ENCODE measurements at regions not wholly inside any gene's neighbourhood (a gene's known extent, or its start where the extent isn't known, plus 50 kb on each side); places are given as distances from the start of the nearest gene placed in this dataset.
"Not testable (repeated sequence)": the region's sequence is repeated elsewhere in the genome, so short reads cannot be mapped to it uniquely, and the experiment has no call there.

GRCh38 chr17:33564146-33564545 is 271.1 kb upstream of the ASIC2 start:
- DNase-seq (ENCODE audit: low spot score): no peak

- no peak for DNase-seq (ENCODE audit: low spot score)
Measured at GRCh38 chr17:33567223-33567622, 274.1 kb upstream of the ASIC2 start.

GRCh38 chr17:33572615-33573014 is 279.5 kb upstream of the ASIC2 start:
- DNase-seq (ENCODE audit: low spot score): no peak

GRCh38 chr17:33574942-33575445 is 281.9 kb upstream of the ASIC2 start:
- no peak for DNase-seq (ENCODE audit: low spot score)

GRCh38 chr17:33579740-33580139 is 286.6 kb upstream of the ASIC2 start:
- DNase-seq (ENCODE audit: low spot score): not testable (repeated sequence)

- DNase-seq (ENCODE audit: low spot score): no peak
Measured at GRCh38 chr17:33580215-33580614, 287.1 kb upstream of the ASIC2 start.

- DNase-seq (ENCODE audit: low spot score): no peak
Measured at GRCh38 chr17:33582661-33583060, 289.6 kb upstream of the ASIC2 start.

- no peak for DNase-seq (ENCODE audit: low spot score)
Measured at GRCh38 chr17:33583518-33584417, 290.7 kb upstream of the ASIC2 start.

GRCh38 chr17:33593991-33594390 is 300.9 kb upstream of the ASIC2 start:
- no peak for DNase-seq (ENCODE audit: low spot score)

GRCh38 chr17:33595828-33596227 is 302.7 kb upstream of the ASIC2 start:
- no peak for DNase-seq (ENCODE audit: low spot score)

- DNase-seq (ENCODE audit: low spot score): no peak
Measured at GRCh38 chr17:33596899-33597298, 303.8 kb upstream of the ASIC2 start.

- DNase-seq (ENCODE audit: low spot score): no peak
Measured at GRCh38 chr17:33598797-33599196, 305.7 kb upstream of the ASIC2 start.

- DNase-seq (ENCODE audit: low spot score): no peak
Measured at GRCh38 chr17:33602981-33603380, 309.9 kb upstream of the ASIC2 start.

- DNase-seq (ENCODE audit: low spot score): no peak
Measured at GRCh38 chr17:33603789-33604188, 310.7 kb upstream of the ASIC2 start.

- DNase-seq (ENCODE audit: low spot score): no peak
Measured at GRCh38 chr17:33611532-33611931, 318.4 kb upstream of the ASIC2 start.

- DNase-seq (ENCODE audit: low spot score): no peak
Measured at GRCh38 chr17:33615861-33616260, 322.8 kb upstream of the ASIC2 start.

- DNase-seq (ENCODE audit: low spot score): no peak
Measured at GRCh38 chr17:33623841-33624240, 330.7 kb upstream of the ASIC2 start.

GRCh38 chr17:33628500-33629346 is 335.6 kb upstream of the ASIC2 start:
- no peak for DNase-seq (ENCODE audit: low spot score)

- DNase-seq (ENCODE audit: low spot score): no peak
Measured at GRCh38 chr17:33633446-33633845, 340.4 kb upstream of the ASIC2 start.

- DNase-seq (ENCODE audit: low spot score): no peak
Measured at GRCh38 chr17:33637534-33637933, 344.4 kb upstream of the ASIC2 start.

GRCh38 chr17:33639103-33639880 is 346.2 kb upstream of the ASIC2 start:
- no peak for DNase-seq (ENCODE audit: low spot score)

GRCh38 chr17:33640629-33641028 is 347.5 kb upstream of the ASIC2 start:
- no peak for DNase-seq (ENCODE audit: low spot score)

All from left forelimb (tissue), 1 donor.